NCI-H187 (cell line): ENCODE measurements at regions not wholly inside any gene's neighbourhood (a gene's known extent, or its start where the extent isn't known, plus 50 kb on each side); places are given as distances from the start of the nearest gene placed in this dataset.

Experiments used
- DNase-seq, 2 experiments: peaks; one replicate each; lab custom pipeline; 2025; lab: John Stamatoyannopoulos, UW

DNA sequence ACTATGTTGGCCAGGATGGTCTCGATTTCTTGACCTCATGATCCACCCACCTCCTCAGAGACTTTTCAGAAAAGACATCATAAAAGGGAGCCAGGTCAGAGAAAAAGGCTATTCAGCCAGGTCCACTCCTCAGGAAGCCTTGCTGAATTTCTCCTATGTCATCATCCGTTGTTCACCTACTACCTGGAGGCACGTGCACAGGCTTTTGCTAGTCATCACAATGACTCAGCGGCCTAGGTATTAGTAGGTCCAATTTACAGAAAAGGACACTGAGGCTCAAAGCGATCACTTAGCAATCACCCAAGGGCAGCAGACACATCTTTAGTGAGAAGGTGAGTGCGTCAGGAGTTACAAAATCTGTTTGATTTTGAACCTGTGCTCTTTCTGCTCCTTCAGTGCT lies 72.3 kb upstream of the RAD23B start:
- DNase-seq: no peak

DNA sequence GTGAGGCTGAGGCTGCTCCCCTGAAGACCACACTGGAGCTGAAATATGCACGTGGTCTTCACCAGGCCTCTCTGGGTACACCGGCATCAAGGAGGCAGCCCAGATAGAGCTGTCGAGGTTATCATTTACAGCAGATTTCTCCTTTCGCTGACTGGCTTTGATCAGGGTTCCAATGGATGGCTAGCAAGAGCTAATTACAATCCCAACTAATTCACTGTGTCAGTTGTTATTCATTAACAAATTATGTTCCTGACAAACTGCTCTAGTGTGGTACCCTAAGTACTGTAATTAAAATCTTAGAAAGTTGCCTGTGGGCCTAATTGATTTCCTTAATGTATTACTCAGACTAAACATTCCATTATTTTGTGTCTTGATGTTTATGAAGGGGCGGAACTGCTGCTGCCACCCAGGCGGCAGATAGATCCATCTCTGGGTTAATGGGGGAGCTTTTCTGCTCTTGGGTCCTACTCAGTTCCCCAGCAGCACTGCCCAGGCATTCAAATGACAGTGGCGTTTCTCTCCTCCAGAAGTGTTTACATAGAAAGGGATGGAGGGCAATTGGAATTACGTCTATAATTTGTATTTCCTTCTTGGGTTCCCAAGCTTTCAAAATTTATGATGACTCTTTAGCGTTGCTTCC lies 71.7 kb upstream of the RAD23B start:
- no peak for DNase-seq

DNA sequence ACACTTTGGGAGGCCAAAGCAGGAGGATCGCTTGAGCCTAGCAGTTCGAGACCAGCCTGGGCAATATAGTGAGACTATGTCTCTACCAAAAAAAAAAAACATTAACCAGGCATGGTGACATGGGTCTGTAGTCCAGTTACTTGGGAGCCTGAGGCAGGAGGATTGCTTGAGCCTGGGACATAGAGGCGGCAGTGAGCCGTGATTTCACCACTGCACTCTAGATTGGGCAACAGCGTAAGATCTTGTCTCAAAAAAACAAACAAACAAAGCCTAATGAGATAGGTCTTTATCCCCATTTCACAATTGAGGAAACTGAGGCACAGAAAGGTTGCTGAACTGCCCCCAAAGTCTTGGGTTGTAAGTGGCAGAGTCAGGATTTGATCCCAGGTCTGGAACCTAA lies 70.5 kb upstream of the RAD23B start:
- DNase-seq: no peak

DNA sequence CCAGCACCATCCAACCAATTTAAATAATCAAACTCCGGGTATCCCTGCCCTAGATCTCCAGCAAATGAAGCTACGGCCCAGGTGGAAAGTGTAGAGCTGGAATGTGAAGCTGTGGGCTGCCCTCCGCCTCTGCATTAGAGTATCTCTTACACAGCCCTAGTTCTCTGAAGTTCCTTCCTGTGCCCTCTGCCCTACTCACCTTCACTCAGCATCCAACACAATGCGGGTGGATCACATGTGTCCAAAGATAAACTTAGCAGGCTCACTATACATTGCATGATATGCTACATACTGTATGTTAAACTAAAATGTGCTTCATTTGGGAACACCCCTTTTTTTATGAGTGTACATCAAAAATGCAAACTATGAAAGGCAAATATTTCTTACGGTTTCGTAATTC lies 70.0 kb upstream of the RAD23B start:
- no peak for DNase-seq

DNA sequence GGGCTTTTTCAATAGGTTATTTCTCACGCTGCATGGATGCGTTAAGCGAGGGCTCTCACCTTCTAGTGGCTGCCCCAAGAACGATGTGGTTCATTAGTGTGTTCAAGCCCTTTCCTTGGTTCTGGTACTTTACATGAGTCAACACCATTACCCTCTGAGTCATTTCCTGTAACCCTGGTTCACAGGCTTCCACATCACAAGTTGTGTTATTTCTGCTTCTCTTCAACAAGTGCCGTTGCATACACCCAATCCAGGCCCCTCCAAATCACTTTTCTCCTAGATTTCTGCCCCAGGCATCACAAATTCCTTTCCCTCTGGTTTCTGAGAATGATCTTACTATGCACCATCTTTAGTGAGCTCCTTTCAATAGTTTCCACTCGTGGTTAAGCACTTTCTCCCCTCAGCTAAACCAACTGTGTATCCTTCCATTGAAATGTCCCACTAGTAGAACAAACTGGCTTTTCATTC lies 69.5 kb upstream of the RAD23B start:
- no peak for DNase-seq

DNA sequence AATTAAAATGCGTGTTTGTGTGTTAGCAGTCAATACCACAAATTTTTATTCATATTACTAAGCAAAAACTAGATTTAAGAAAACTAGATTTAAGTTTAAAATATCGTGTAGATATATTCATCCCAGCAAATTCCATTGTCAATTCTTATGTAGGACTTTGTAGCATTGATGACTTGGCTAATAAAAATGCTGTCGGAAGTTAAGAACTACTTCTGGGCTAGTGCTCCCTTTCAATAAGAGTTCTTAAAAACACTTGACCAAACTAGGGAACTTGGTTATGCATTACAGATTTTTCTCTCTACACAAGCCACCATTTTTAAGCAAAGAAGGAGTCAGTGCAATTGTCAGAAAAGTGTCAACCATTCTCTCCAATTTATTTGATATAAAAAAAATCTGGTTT lies 68.7 kb upstream of the RAD23B start:
- DNase-seq: no peak

DNA sequence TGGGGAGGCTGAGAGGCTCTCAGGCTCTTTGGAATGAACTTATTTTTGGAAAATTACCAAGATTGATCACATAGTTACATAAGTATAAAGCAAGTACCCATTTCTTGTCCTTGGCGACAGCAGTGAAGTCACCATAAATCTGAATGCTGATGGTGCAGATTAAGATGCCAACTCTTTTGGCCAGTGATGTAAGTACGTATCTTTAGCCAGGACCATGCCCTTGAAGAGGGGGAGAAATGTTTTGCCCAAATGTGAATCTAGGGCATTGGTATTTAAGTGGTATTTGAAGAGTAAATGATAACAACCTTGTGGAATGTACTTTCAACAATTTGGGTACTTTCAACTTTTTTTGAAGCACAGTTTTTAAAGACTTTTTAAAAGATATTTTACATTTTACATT lies 68.2 kb upstream of the RAD23B start:
- no peak for DNase-seq

DNA sequence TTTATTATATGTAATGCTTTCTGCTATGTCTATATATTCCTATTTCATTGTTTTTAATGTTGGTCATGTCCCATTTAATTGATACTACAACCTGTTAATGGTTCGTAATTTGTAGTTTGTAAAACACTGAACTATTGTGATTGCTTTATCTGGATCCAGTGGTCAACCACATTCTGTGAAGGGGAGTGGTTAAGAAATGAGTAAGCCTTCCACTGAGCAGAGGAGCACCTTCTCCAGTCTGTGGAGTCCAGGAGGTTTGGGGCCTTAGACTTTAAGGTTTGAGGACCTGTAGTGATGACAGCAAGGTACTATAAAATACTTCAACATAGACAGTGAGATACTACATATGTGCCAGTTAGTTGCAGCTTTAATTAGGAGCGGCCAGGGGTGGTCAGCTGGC lies 67.7 kb upstream of the RAD23B start:
- DNase-seq: no peak

DNA sequence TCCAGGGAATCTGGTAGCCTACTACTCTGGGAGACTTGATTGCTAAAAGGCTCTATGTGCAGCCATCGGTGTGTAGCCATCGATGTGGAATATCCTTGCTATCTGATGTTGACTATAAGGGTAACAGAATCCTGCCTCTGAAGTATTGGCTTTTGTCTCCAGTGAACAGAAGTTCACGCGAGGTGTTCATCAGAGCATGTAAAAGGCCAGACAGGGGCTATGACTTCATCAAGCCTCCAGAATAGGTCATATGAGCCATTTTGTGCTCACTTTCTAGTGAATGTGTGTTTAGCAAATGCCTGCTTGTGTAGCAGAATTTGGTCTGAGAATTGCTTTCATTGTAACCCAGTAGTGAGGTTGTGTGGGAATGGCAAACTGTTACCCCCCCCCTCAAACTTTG lies 66.8 kb upstream of the RAD23B start:
- DNase-seq: no peak

DNA sequence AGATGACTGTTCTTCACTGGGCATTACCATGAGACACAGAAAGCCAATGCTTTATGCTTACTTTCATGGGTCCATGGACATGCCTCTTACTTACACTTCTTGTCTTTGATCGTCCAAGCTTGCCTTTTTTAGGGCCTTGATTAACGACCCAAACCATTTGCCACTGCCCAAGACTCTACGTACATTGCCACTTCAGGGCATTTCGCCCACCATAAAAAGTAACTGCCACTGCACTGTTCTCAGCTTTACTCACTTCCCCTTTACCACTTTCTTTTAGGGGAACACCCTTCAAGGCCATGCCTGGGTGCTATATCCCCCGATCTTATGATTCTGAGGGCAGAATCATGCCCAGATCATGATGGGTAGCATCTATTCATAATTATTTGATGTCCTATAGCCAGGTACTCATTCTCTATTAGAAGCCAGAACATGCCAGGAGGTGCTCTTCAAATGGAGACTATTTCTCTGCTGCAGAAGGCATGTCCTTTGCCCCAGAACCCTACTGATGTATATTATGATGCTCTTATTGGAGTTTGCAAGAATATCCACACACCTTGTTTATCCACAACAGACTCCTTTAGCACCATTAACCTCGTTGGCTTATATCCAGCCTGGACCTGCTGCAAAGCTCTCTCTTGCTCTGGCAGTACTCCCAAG lies 64.1 kb upstream of the RAD23B start:
- DNase-seq: no peak

DNA sequence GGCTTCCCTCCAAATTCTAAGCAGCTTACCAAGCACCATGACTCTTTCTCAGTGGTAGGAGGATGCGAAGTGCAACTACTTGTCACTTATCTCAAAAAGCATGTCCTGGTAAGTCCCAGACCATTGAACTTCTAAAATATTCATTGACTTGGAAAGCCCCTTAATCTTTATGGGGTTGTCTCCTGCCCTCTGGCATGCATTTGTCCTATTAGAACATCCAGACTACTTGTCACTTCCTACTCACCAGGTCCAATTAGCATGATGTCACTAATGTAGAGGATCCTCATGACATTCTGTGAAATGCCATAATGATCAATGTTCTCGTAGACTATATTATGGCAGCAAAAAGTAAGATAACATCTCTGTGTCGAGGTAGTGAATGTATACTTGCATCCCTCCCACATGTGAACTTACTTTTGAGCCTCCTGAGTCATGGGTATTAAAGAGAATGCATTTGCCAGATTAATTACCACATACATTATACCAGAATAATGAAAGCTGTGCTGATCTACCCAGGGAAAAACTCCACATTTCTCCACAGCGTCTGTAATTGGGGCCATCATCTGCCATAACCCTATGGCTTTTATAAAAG lies 63.5 kb upstream of the RAD23B start:
- DNase-seq: no peak

DNA sequence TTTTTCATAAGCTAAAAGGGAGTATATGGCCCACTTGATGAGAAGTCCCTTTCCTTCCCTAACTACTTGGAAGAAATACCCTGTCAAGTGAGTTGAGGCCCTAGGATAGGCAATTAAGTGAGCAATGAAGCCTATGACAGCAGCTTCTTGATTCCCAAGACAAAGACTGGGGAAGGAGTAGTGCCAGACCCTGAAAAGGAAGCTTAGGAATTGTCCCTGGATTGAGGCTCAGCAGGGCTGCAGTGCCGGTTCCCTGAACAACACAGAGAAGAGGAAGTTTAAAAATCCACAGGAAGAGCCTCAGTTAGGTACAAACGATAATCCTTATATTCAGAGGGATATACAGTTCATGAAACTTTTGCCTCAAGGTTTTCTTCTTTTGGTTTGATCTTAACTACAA lies 61.8 kb upstream of the RAD23B start:
- no peak for DNase-seq

DNA sequence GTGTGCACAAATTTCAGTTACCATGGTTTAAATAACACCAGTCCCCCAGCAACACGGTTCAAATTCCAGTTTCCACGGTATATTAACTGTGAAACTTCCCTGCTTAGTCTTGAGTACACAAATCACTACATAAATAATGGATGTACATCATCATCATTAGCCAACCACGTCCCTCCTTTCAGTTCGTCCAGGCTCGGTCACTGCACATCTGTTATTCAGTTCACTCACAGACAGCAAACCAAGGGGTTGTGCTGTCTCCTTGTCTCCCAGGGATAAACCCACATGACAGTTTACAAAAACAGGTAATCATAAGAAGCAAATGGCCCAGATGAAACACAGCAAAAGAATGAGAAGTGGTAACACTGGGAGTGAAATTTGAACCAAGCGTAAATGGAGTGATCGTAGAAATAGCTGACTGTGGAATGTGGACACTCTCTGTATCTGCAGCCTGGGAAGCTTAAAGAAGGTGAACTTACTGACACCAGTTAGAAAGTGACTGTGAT lies 61.0 kb upstream of the RAD23B start:
- DNase-seq: no peak

DNA sequence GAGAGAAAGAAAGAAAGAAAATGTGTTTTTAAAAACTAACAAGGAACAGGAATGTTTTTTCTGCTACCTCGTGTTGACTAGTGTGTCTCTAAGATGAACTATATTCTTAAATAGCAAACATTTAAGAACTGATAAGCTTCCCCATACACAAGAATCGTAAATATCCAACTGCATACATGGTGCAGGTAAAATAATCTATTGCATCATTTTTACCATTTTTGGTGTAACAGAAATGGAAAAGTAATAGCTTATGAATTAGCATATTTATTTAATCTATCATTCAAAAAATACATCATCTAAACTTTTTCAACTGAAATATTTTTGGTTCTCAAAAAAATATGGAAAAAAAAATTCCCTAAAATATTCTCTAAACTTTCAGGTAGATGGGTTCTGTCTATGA lies 59.7 kb upstream of the RAD23B start:
- no peak for DNase-seq

DNA sequence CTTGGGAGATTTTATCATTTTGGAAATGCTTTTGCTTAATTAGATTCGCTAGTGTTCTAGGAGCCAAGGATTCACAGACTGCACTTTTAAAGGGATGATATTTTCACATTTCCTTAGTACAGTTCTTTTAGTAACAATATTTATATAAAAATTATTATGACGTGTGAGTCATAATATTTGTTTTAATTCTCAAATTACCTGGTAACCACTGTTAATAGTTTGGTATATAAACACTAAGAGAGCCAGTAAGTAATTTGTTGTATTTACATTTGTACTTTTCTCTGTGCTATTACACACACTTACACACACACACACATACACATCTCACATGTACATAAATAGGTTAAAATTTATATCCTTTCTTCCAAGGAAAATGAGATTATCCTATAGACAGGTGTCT lies 58.8 kb upstream of the RAD23B start:
- DNase-seq: no peak

DNA sequence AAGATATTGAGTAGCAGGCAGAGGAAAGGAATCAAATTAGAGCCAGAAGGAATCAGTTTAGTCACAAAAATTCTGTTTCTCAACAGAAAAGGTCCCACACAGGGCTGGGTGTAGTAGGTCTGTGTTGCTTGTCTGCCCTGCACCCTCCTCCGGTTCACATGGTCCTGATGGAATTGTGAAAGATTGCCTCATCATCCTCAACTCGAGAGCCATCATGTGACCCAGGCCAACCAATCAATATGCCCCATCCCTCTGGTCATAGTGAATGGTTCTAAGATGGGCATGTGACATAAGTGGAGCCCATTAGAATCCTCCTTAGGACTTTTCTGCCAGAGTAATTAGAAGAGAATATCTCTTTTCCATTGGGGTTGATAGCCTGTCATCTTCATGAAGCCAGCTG lies 56.7 kb upstream of the RAD23B start:
- no peak for DNase-seq

DNA sequence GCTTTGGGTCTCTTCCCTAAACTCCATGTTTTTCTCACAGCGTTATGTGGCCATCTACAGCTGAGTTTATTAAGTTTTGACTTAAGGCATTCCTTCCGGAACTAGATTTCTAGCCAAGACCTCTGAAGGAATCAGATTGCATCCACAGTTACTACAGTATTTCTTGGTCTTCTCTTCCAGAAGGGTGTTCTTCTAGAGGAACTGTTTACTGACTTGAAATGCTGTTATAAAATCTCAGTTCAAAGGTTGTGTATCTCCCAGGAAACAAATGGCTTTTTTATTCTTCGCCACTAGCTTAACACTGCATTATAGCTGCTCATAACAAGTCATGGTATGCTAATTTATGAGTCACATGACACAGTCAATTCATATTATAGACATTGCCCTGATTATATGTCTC lies 55.3 kb upstream of the RAD23B start:
- DNase-seq: no peak

DNA sequence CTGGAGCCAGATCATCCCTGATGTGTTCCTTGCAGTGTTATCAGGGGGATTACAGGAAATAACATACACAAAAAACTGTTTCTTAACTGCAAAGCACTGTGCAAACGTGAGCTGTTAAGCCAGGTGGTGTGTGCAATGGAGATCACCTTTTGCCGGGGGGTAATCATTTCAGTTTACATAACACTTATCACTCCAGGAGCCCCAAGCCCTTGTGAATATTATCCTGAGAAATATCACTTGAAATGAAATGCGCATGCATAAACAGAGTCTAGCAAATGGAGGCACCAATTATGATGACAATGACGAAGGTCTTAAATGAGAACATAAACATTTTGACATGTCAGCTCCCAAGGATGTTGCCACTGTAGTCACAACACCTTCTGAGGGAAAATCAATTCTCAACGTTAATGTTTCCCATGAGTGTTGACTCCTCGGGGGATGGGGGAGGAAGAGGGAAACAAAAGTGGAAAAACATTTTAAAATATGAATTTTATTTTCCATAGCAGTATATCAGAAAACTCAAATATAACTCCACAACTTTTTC lies 54.5 kb upstream of the RAD23B start:
- peak; percentile 28 to 56 for DNase-seq

DNA sequence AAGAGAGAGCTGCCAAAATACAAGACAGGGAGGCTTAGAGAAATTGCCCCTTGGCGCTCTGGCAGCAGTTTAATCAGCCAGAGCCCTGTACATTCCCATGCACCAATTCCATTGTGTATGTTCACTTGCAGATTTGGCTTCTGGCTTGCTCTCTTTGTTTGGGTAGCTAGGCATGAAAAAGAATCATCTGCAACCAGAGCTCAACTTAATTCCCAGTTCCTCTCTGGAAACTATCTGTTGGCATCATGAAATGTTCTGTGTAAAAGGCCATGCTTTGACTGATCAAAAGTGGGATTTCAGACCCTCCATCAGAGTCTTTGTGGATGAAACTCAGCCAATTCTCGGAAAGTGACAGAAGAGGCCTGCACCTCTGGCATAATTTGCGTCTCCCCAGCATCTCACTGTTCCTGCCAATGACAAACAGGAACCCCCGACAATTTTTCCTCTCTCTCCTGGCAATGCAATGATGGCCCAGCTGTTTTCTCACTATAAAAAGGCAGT lies 53.8 kb upstream of the RAD23B start:
- no peak for DNase-seq
